HCT116 (cell line): ENCODE measurements at regions not wholly inside any gene's neighbourhood (a gene's known extent, or its start where the extent isn't known, plus 50 kb on each side); places are given as distances from the start of the nearest gene placed in this dataset.

Experiments used
- ATAC-seq: fragments of 200-7000 bp; cut with Tn5 transposase; 2 replicates; pipeline ENCODE4 v1.9.1; 2020; ENCODE audit warnings: mild to moderate bottlenecking, moderate library complexity
- BruUV-seq: library from RNA; stranded (reverse); fragments of 400-500 nt; replicated peaks from 2 replicates; lab custom pipeline; 2021; lab: Mats Ljungman, UMichigan
- CTCF ChIA-PET: fragments of 300-600 bp; sonication (Branson Sonifier 250); formaldehyde crosslinking; loops from one replicate; lab custom pipeline; 2021; ENCODE audit warnings: antibody characterized with exemption; lab: Charles Lee
- POLR2A ChIA-PET: fragments of 300-600, 350-600 bp; sonication (Branson Sonifier 250); formaldehyde crosslinking; loops from one replicate; lab custom pipeline; 2021; ENCODE audit warnings: antibody characterized with exemption; lab: Charles Lee
- RAD21 ChIA-PET, 2 experiments: fragments of 300-600 bp; sonication (Branson Sonifier 250); formaldehyde crosslinking; loops; one replicate each; lab custom pipeline; 2023; ENCODE audit warnings: low total read pairs in 2 of 2; ENCODE audit not compliant: uncharacterized antibody in 2 of 2, unreplicated experiment in 2 of 2, low non-redundant PET in 1 of 2; lab: Charles Lee
- DNase-seq: peaks from one replicate; pipeline ENCODE4 v3.0.0-alpha.2; 2010; ENCODE audit warnings: low read depth, low spot score
- H2AFZ ChIP-seq: fragments of 200-600 bp; shearing (Covaris generic), sonication (generic); 2 replicates; pipeline ENCODE4 v1.6.1; 2017; ENCODE audit warnings: low read depth, mixed run types, mixed read lengths, antibody characterized with exemption, low read length; ENCODE audit not compliant: poor library complexity, severe bottlenecking
- H3K27ac ChIP-seq: 2 replicates; pipeline ENCODE4 v1.5.1; 2012; ENCODE audit warnings: low read depth, low read length
- H3K27me3 ChIP-seq: fragments of 200-600 bp; sonication (generic); 2 replicates; pipeline ENCODE4 v1.6.1; 2016; ENCODE audit warnings: mixed run types, low read length, mixed read lengths; ENCODE audit not compliant: insufficient read depth
- H3K36me3 ChIP-seq, 2 experiments: fragments of 200-500 bp in 1 of 2; fragments of 200-600 bp in 1 of 2; sonication (Bioruptor generic) in 1 of 2; sonication (generic) in 1 of 2; 2 replicates each; pipeline versions ENCODE4 v1.5.1 to v1.6.1; 2014 to 2016; ENCODE audit warnings: low read length in 2 of 2, inconsistent platforms in 1 of 2, mixed read lengths in 1 of 2, mixed run types in 1 of 2; ENCODE audit not compliant: insufficient read depth in 2 of 2, control insufficient read depth in 1 of 2
- H3K4me1 ChIP-seq, 2 experiments: fragments of 200-600 bp in 1 of 2; sonication (generic) in 1 of 2; 2 replicates each; pipeline versions ENCODE4 v1.5.1 to v1.6.1; 2012 to 2017; ENCODE audit warnings: low read length in 2 of 2, inconsistent platforms in 1 of 2, mild to moderate bottlenecking in 1 of 2, mixed read lengths in 1 of 2, mixed run types in 1 of 2, moderate library complexity in 1 of 2; ENCODE audit not compliant: insufficient read depth in 2 of 2, control insufficient read depth in 1 of 2
- H3K4me2 ChIP-seq: fragments of 200-600 bp; sonication (generic); 2 replicates; pipeline ENCODE4 v1.6.1; 2017; ENCODE audit warnings: mixed run types, low read length, mixed read lengths
- H3K4me3 ChIP-seq, 2 experiments: fragments of 200-600 bp in 1 of 2; sonication (generic) in 1 of 2; replicated peaks in 1 of 2; 2 replicates each; pipeline ENCODE4 v1.5.1; 2011 to 2016; ENCODE audit warnings: low read length in 2 of 2, control low read depth in 1 of 2, low read depth in 1 of 2, mild to moderate bottlenecking in 1 of 2, mixed read lengths in 1 of 2, mixed run types in 1 of 2
- H3K79me2 ChIP-seq: fragments of 200-600 bp; sonication (generic); 2 replicates; pipeline ENCODE4 v1.6.1; 2017; ENCODE audit warnings: mild to moderate bottlenecking, mixed run types, low read length, moderate library complexity, mixed read lengths; ENCODE audit not compliant: insufficient read depth
- H3K9ac ChIP-seq: fragments of 200-600 bp; sonication (generic); 2 replicates; pipeline ENCODE4 v1.6.1; 2016; ENCODE audit warnings: low read length, mixed read lengths
- H3K9me2 ChIP-seq: fragments of 200-600 bp; sonication (generic), shearing (Covaris generic); 2 replicates; pipeline ENCODE4 v1.6.1; 2017; ENCODE audit warnings: mixed run types, mild to moderate bottlenecking, moderate library complexity; ENCODE audit not compliant: insufficient read depth
- H3K9me3 ChIP-seq, 2 experiments: fragments of 200-500 bp in 1 of 2; fragments of 200-600 bp in 1 of 2; sonication (Bioruptor generic) in 1 of 2; sonication (generic) in 1 of 2; 2 replicates each; pipeline ENCODE4 v1.6.1; 2014 to 2017; ENCODE audit warnings: low read length in 2 of 2, mixed read lengths in 2 of 2, inconsistent platforms in 1 of 2, low read depth in 1 of 2, mild to moderate bottlenecking in 1 of 2, mixed run types in 1 of 2, moderate library complexity in 1 of 2; ENCODE audit not compliant: control insufficient read depth in 1 of 2, insufficient read depth in 1 of 2
- H4K20me1 ChIP-seq: fragments of 200-600 bp; sonication (generic), shearing (Covaris generic); 2 replicates; pipeline ENCODE4 v1.6.1; 2017; ENCODE audit warnings: mixed run types, mild to moderate bottlenecking, moderate library complexity; ENCODE audit not compliant: insufficient read depth
- ATF3 ChIP-seq: IDR thresholded peaks from 2 replicates; pipeline ENCODE4 v1.6.1; 2012
- CBX3 ChIP-seq: IDR thresholded peaks from 2 replicates; pipeline ENCODE4 v1.6.1; 2012; ENCODE audit warnings: low read depth
- CTCF ChIP-seq, 3 experiments: fragments of 200-600 bp in 1 of 3; sonication (generic) in 1 of 3; IDR thresholded peaks in 2 of 3; conservative IDR thresholded peaks in 1 of 3; 2 replicates each; pipeline ENCODE4 v1.5.1; 2012 to 2017; ENCODE audit warnings: low read depth in 2 of 3, low read length in 2 of 3, antibody characterized with exemption in 1 of 3, borderline replicate concordance in 1 of 3, control low read depth in 1 of 3, mild to moderate bottlenecking in 1 of 3, mixed read lengths in 1 of 3, mixed run types in 1 of 3, moderate library complexity in 1 of 3; ENCODE audit not compliant: insufficient read depth in 1 of 3
- EGR1 ChIP-seq: IDR thresholded peaks from 2 replicates; pipeline ENCODE4 v1.6.1; 2012; ENCODE audit warnings: low read depth
- ELF1 ChIP-seq: IDR thresholded peaks from 2 replicates; pipeline ENCODE4 v1.6.1; 2012; ENCODE audit warnings: low read depth, borderline replicate concordance
- EZH2 ChIP-seq: fragments of 200-600 bp; sonication (generic); IDR thresholded peaks from 2 replicates; pipeline ENCODE4 v1.6.1; 2017; ENCODE audit warnings: antibody characterized with exemption, mixed run types
- FOSL1 ChIP-seq: IDR thresholded peaks from 2 replicates; pipeline ENCODE4 v1.6.1; 2012; ENCODE audit warnings: low read depth
- JUND ChIP-seq: IDR thresholded peaks from 2 replicates; pipeline ENCODE4 v1.6.1; 2012
- MAX ChIP-seq: IDR thresholded peaks from 2 replicates; pipeline ENCODE4 v1.6.1; 2012
- POLR2A ChIP-seq: IDR thresholded peaks from 2 replicates; pipeline ENCODE4 v1.7.0; 2011; ENCODE audit warnings: borderline replicate concordance; ENCODE audit not compliant: insufficient read depth, insufficient read length; ENCODE audit errors: extremely low read depth
- POLR2AphosphoS5 ChIP-seq: IDR thresholded peaks from 2 replicates; pipeline ENCODE4 v1.6.1; 2011; ENCODE audit warnings: mild to moderate bottlenecking, low read depth, low read length, moderate library complexity
- RAD21 ChIP-seq: IDR thresholded peaks from 2 replicates; pipeline ENCODE4 v1.6.1; 2012; ENCODE audit warnings: low read depth, mild to moderate bottlenecking
- SIN3A ChIP-seq: IDR thresholded peaks from 2 replicates; pipeline ENCODE4 v1.6.1; 2012; ENCODE audit warnings: low read depth
- SP1 ChIP-seq: IDR thresholded peaks from 2 replicates; pipeline ENCODE4 v1.6.1; 2012; ENCODE audit warnings: low read depth
- SRF ChIP-seq: IDR thresholded peaks from 2 replicates; pipeline ENCODE4 v1.6.1; 2012; ENCODE audit warnings: low read depth
- TCF7L2 ChIP-seq: IDR thresholded peaks from 2 replicates; pipeline ENCODE4 v1.7.0; 2011; ENCODE audit warnings: borderline replicate concordance, inconsistent platforms; ENCODE audit not compliant: insufficient read depth, insufficient read length; ENCODE audit errors: extremely low read depth
- YY1 ChIP-seq: IDR thresholded peaks from 2 replicates; pipeline ENCODE4 v1.6.1; 2011; ENCODE audit warnings: low read length, low read depth, moderate library complexity, mild to moderate bottlenecking; ENCODE audit not compliant: insufficient replicate concordance; ENCODE audit errors: extremely low read depth
- ZBTB33 ChIP-seq: IDR thresholded peaks from 2 replicates; pipeline ENCODE4 v1.6.1; 2011; ENCODE audit warnings: mild to moderate bottlenecking, low read length, moderate library complexity; ENCODE audit not compliant: insufficient replicate concordance; ENCODE audit errors: extremely low read depth
- ZFX ChIP-seq: fragments of 450-650 bp; IDR thresholded peaks from 2 replicates; pipeline ENCODE4 v1.6.1; 2017
- ZNF274 ChIP-seq: fragments of 200-500 bp; sonication (Bioruptor generic); IDR thresholded peaks from 2 replicates; pipeline ENCODE4 v1.6.1; 2014; ENCODE audit warnings: mild to moderate bottlenecking, low read depth, low read length, inconsistent platforms
- intact Hi-C: fragments of 100-400 bp; cut with micrococcal nuclease; formaldehyde crosslinking; loops from 2 replicates; pipeline ENCODE4 v1.10.0; 2022

GRCh38 chr13:86567119-86567518 is 767.9 kb upstream of the SLITRK6 start:
- H3K4me1 ChIP-seq: peaks cover 0 to 9% of the 10 kb centered on the region in 2 experiments; a peak in 2 of 4 replicates
- no peaks in the 10 kb centered on the region for H3K79me2 ChIP-seq
- H3K4me2 ChIP-seq: no peak overlapping the region
- intact Hi-C loops: no loop called here
- no peak for ATAC-seq
- ChIA-PET POLR2A (no interaction called here), RAD21 (no interaction called here)
- no peak overlapping the region for H3K9ac ChIP-seq
- no TSS peak for BruUV-seq
- H3K9me3 ChIP-seq: no peaks in the 10 kb centered on the region
- no peak overlapping the region for H2AFZ ChIP-seq
- no peak for TF ChIP-seq YY1
- TF ChIP-seq ELF1: no peak
- no peak for TF ChIP-seq MAX
- no peak for TF ChIP-seq JUND
- TF ChIP-seq POLR2A: no peak
- no peak for TF ChIP-seq ZNF274
- TF ChIP-seq RAD21: no peak
- no peak for TF ChIP-seq SP1
- no peak for TF ChIP-seq CBX3
- TF ChIP-seq ZFX: no peak
- TF ChIP-seq FOSL1: no peak
- no peak for TF ChIP-seq EGR1
- TF ChIP-seq ZBTB33: no peak
- TF ChIP-seq POLR2AphosphoS5: no peak
- no peak for TF ChIP-seq SRF
- no peak for TF ChIP-seq SIN3A
- TF ChIP-seq ATF3: no peak
- TF ChIP-seq CTCF (IDR thresholded peaks at IDR 0.05 in 2 of 3, conservative IDR thresholded peaks at IDR 0.05 in 1 of 3; ENCODE audit: borderline replicate concordance in 1 of 3, insufficient read depth in 1 of 3, low read depth in 2 of 3, low read length in 2 of 3): no peak
- no peak for TF ChIP-seq EZH2
- no peak for TF ChIP-seq TCF7L2
- TF ChIP-seq, all 23 proteins: peak for 0
- H3K27me3 ChIP-seq: no peaks in the 10 kb centered on the region
- H3K27ac ChIP-seq: no peak overlapping the region
- H3K4me3 ChIP-seq: no peak overlapping the region
- no peaks in the 10 kb centered on the region for H3K36me3 ChIP-seq
- no peak for DNase-seq
- no peaks in the 10 kb centered on the region for H3K9me2 ChIP-seq
- CTCF ChIA-PET: no interaction called here
- H4K20me1 ChIP-seq: no peaks in the 10 kb centered on the region
